ENCODE measurements at regions not wholly inside any gene's neighbourhood (a gene's known extent, or its start where the extent isn't known, plus 50 kb on each side); places are given as distances from the start of the nearest gene placed in this dataset.
"Not testable (repeated sequence)": the region's sequence is repeated elsewhere in the genome, so short reads cannot be mapped to it uniquely, and the experiment has no call there.

DNA sequence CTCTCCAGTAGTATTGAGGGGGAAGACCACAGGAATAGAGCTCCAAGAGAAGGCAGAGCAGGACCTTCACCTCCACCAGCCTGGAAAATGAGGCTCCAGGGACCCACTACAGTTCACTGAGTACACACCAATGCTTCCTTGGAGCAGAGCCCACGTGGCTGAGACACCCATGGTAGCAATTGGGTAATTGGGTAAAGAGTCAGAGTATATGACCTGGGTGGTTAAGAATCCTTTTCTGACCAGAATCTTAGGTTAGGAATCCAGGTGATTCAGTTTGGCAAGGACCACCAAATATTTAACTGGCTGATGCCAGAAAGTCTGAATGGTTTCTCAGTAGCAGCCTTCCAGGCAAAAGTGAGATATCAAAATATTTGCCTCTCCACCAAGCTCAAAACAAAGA is 107.7 kb downstream of the MDH1 start:
- H3K4me3 Mint-ChIP-seq, result no peak overlapping the region
- ATAC-seq (no peak), DNase-seq (no peak)
- no peaks in the 10 kb centered on the region for H3K4me1 Mint-ChIP-seq
- H3K36me3 Mint-ChIP-seq (ENCODE audit: low read depth), result no peaks in the 10 kb centered on the region
- H3K9me3 Mint-ChIP-seq (ENCODE audit: low read depth), result no peaks in the 10 kb centered on the region
- ChIA-PET CTCF (no interaction called here), POLR2A (no interaction called here)
- H3K27me3 Mint-ChIP-seq, result no peaks in the 10 kb centered on the region
- H3K27ac Mint-ChIP-seq, result no peak overlapping the region
- intact Hi-C loops (cut with DNase I, micrococcal nuclease), result loop anchor here in 1 of 2 experiments (10.0 kb wide), 1 partner anchor 338 kb away; no protein-coding TSS in a partner anchor

DNA sequence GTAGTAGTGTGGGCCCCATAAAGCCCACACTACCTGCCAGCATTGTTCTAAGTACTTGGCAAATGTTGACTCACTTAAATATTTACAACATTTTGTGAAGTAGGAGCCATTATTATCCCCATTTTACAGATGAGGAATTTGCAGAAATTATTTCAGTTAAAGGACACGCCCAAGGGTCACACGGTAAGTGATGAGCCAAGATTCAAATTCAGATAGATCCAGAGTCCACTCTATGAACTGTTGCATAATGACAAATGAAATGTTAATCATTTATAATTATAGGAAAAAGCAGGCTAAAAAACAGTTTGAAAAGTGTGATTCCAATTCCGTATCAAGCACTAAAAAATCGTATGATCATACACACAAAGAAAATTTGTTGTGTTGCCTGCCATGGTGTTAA is 108.4 kb downstream of the MDH1 start:
- H3K27ac Mint-ChIP-seq, result no peak overlapping the region
- no peaks in the 10 kb centered on the region for H3K9me3 Mint-ChIP-seq (ENCODE audit: low read depth)
- intact Hi-C loops (cut with DNase I, micrococcal nuclease), result loop anchor here in 1 of 2 experiments (10.0 kb wide), 1 partner anchor 338 kb away; no protein-coding TSS in a partner anchor
- ChIA-PET CTCF (no interaction called here), POLR2A (no interaction called here)
- DNase-seq, result no peak
- H3K27me3 Mint-ChIP-seq, result no peaks in the 10 kb centered on the region
- H3K4me1 Mint-ChIP-seq, result no peaks in the 10 kb centered on the region
- ATAC-seq, result no peak
- no peaks in the 10 kb centered on the region for H3K36me3 Mint-ChIP-seq (ENCODE audit: low read depth)
- no peak overlapping the region for H3K4me3 Mint-ChIP-seq

DNA sequence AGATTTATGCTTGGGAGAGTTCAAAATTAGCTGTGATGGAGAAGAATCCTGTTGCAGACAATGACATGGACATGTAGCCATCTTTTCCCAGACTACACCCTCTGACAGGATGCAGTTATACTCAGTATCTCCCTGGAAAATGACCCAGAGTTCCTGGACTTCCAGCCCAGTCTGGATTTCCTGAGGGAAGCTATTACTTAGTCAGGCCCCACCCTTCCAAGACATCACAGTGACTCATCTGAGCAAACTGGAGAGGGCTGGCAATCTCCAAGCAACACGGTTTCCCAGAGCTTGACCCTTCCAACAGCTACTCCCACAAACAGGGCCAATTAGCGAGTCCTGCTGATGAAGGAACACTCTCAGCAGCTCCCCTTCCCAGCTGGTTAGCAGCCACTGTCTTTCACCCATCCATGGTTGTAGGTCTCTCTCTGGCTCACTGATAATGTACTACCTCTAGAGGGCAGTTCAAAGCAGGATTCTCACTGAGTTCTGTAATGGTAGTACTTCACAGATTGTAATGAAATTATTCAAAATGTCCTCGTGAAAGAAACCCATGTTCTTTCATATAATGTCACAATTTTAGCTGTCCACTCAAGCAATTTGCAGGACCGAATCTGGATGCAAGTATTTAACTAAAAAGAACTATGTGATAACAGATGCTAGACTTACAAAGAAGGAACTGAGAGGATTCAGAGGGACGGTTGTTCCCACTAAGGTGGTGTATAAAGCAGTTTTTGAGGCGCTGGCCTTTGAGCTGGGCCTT is 110.2 kb downstream of the MDH1 start:
- ATAC-seq (peak; percentile 84), DNase-seq (no peak)
- Mint-ChIP-seq H3K36me3 (ENCODE audit: low read depth) (no peaks in the 10 kb centered on the region), H3K9me3 (ENCODE audit: low read depth) (no peaks in the 10 kb centered on the region), H3K4me3 (no peak overlapping the region), H3K27me3 (no peaks in the 10 kb centered on the region), H3K4me1 (no peaks in the 10 kb centered on the region), H3K27ac (no peak overlapping the region)
- POLR2A ChIA-PET, result no interaction called here
- intact Hi-C loops (cut with DNase I, micrococcal nuclease), result loop anchor here in 1 of 2 experiments (10.0 kb wide), 1 partner anchor 336 kb away; no protein-coding TSS in a partner anchor
- CTCF ChIA-PET, result interaction anchor here (0.5 to 2.6 kb wide), 14 partner anchors 9 to 797 kb away, joined by 3 to 15 read pairs (median 4); partner anchors contain the start of gene UGP2

DNA sequence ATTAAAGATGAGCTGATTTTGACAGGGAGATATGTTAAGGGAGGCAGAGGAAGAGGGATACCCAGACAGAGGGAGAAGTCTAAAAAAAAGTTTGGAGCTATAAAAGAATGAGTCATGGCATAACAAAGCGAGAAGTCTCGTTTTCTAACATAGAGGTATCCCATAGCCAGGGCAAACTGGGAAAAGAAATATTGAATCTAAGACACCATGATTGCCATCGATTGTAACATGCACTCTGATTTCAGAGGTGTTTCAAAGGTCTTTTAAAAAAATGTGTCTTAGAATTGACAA is 110.7 kb downstream of the MDH1 start:
- no peak for DNase-seq
- Mint-ChIP-seq H3K4me3 (no peak overlapping the region), H3K27me3 (no peaks in the 10 kb centered on the region), H3K36me3 (ENCODE audit: low read depth) (no peaks in the 10 kb centered on the region), H3K27ac (no peak overlapping the region), H3K9me3 (ENCODE audit: low read depth) (no peaks in the 10 kb centered on the region), H3K4me1 (no peaks in the 10 kb centered on the region)
- CTCF ChIA-PET, result interaction anchor here (0.6 to 2.6 kb wide), 11 partner anchors 9 to 628 kb away, joined by 3 to 15 read pairs (median 4); partner anchors contain the start of gene UGP2
- intact Hi-C loops (cut with DNase I, micrococcal nuclease), result loop anchor here in 1 of 2 experiments (10.0 kb wide), 1 partner anchor 335 kb away; no protein-coding TSS in a partner anchor
- POLR2A ChIA-PET, result no interaction called here
- no peak for ATAC-seq

DNA sequence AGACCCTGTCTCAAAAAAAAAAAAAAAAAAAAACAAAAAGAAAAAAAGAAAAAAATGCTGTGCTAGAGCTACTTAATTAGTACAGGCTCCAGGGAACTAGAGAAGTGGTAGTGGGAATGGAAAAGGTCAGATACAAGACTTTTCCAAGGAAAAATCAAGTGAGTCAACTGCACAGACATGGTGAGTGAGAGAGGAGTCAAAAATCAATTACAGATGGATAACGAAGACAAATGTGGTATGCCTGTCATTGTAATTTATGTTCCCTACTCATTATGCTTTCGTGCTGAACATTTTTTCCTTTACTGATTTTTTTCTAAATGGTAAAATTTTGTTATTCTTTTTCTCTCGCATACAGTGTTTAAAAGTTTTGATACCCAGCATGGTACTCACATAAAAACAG is 111.5 kb downstream of the MDH1 start:
- intact Hi-C loops (cut with DNase I, micrococcal nuclease), result no loop called here
- no peaks in the 10 kb centered on the region for H3K27me3 Mint-ChIP-seq
- no peaks in the 10 kb centered on the region for H3K9me3 Mint-ChIP-seq (ENCODE audit: low read depth)
- DNase-seq (no peak), ATAC-seq (no peak)
- no peak overlapping the region for H3K27ac Mint-ChIP-seq
- H3K4me3 Mint-ChIP-seq, result no peak overlapping the region
- POLR2A ChIA-PET, result no interaction called here
- no peaks in the 10 kb centered on the region for H3K4me1 Mint-ChIP-seq
- CTCF ChIA-PET, result interaction anchor here (0.9 to 2.6 kb wide), 2 partner anchors 161 to 189 kb away, joined by 3 to 15 read pairs; no protein-coding TSS in a partner anchor
- no peaks in the 10 kb centered on the region for H3K36me3 Mint-ChIP-seq (ENCODE audit: low read depth)

DNA sequence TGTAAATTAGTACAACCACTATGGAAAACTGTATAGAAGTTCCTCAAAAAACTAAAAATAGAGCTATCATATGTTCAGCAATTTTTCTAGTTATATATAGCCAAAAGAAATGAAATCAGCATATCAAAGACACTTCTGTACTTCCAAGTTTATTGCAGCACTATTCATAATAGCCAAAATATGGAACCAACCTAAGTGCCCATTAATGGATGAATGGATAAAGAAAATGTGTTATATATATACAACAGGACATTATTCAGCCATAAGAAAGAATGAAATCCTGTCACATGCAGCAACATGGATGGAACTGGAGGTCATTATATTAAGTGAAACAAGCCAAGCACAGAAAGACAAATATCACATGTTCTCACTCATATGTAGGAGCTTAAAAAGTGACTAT is 112.6 kb downstream of the MDH1 start:
- POLR2A ChIA-PET, result no interaction called here
- no peak for ATAC-seq
- no peaks in the 10 kb centered on the region for H3K9me3 Mint-ChIP-seq (ENCODE audit: low read depth)
- CTCF ChIA-PET, result interaction anchor here (0.9 to 1.1 kb wide), 2 partner anchors 9 to 13 kb away, joined by 3 read pairs; no protein-coding TSS in a partner anchor
- DNase-seq, result no peak
- H3K4me3 Mint-ChIP-seq, result no peak overlapping the region
- intact Hi-C loops (cut with DNase I, micrococcal nuclease), result no loop called here
- H3K36me3 Mint-ChIP-seq (ENCODE audit: low read depth), result no peaks in the 10 kb centered on the region
- no peak overlapping the region for H3K27ac Mint-ChIP-seq
- H3K4me1 Mint-ChIP-seq, result no peaks in the 10 kb centered on the region
- no peaks in the 10 kb centered on the region for H3K27me3 Mint-ChIP-seq

DNA sequence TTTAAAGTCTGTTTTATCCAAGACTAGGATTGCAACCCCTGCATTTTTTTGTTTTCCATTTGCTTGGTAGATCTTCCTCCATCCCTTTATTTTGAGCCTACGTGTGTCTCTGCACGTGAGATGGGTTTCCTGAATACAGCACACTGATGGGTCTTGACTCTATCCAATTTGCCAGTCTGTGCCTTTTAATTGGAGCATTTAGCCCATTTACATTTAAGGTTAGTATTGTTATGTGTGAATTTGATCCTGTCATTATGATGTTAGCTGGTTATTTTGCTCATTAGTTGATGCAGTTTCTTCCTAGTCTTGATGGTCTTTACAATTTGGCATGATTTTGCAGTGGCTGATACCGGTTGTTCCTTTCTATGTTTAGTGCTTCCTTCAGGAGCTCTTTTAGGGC is 117.3 kb downstream of the MDH1 start:
- H3K4me1 Mint-ChIP-seq; H3K27me3 Mint-ChIP-seq; H3K27ac Mint-ChIP-seq; intact Hi-C loops (cut with DNase I, micrococcal nuclease); POLR2A ChIA-PET; ATAC-seq; H3K9me3 Mint-ChIP-seq (ENCODE audit: low read depth); H3K4me3 Mint-ChIP-seq; H3K36me3 Mint-ChIP-seq (ENCODE audit: low read depth); DNase-seq; CTCF ChIA-PET: not testable (repeated sequence)

DNA sequence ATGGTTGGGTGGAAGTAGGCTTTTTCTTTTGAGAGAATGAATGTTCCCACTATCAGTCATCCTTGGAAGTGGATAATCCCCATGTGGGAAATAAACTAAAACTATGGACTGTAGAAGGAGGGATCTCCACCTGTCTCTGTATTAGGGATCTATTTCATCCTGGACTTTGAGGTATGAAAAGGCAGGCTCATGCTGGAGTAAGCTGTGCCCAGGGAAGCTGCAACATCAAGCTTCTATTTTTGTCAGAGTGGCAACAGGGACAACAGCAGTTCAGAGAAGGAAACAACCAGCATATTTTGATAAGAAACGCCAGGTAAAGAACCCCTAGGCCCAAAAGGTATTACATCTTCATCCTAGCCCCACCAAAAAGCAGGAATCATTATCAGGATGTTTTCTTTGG is 122.0 kb downstream of the MDH1 start:
- CTCF ChIA-PET, result interaction anchor here (1.0 to 1.4 kb wide), 2 partner anchors 9 to 19 kb away, joined by 3 to 5 read pairs; no protein-coding TSS in a partner anchor
- intact Hi-C loops (cut with DNase I, micrococcal nuclease), result no loop called here
- POLR2A ChIA-PET, result no interaction called here
- Mint-ChIP-seq H3K27ac (no peak overlapping the region), H3K4me3 (no peak overlapping the region), H3K9me3 (ENCODE audit: low read depth) (peaks cover 2% of the 10 kb centered on the region), H3K27me3 (peaks cover 2% of the 10 kb centered on the region), H3K4me1 (no peaks in the 10 kb centered on the region), H3K36me3 (ENCODE audit: low read depth) (no peaks in the 10 kb centered on the region)
- ATAC-seq (no peak), DNase-seq (no peak)

DNA sequence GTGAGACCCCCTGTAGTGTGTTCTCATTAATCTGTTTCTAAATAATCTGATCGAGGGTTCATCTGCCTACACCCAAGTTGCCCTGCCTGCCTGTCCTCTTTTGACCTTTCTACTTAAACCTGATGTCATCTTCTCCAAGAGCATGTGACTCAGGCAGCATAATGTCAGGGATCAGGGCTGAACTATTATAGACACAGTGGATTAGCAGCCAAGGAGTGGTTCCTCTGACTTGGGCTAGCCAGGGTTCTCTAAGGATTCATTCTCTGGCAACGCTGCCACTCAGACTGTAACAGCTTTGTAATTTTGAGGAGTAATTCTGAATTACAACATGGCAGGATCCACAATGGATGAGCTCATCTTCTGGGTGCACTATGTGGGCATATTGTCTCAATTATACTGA is 124.0 kb downstream of the MDH1 start:
- Mint-ChIP-seq H3K27me3 (no peaks in the 10 kb centered on the region), H3K27ac (no peak overlapping the region), H3K36me3 (ENCODE audit: low read depth) (no peaks in the 10 kb centered on the region), H3K9me3 (ENCODE audit: low read depth) (no peaks in the 10 kb centered on the region), H3K4me3 (no peak overlapping the region), H3K4me1 (no peaks in the 10 kb centered on the region)
- ATAC-seq (no peak), DNase-seq (no peak)
- intact Hi-C loops (cut with DNase I, micrococcal nuclease), result no loop called here
- POLR2A ChIA-PET, result no interaction called here
- CTCF ChIA-PET, result no interaction called here

DNA sequence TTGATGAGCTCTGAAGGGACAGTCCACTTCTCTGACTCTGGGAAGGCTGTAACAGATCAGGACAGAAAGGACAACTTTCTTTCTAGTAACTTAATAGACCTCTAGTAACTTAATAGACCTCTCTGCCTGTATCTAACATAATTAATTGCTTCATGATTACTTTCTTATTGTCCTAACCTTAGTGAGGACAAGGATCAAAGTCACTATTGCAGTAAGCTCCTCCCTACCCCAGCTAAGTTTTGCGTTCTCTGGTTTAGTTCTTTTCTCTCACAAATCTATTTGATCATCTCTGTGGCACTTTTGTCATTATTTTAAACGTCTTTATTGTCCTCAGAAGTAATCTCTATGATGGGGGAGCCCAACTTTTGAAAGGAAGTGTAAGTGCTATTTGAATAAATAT is 125.5 kb upstream of the UGP2 start:
- intact Hi-C loops (cut with DNase I, micrococcal nuclease), result no loop called here
- Mint-ChIP-seq H3K36me3 (ENCODE audit: low read depth) (no peaks in the 10 kb centered on the region), H3K4me1 (no peaks in the 10 kb centered on the region), H3K4me3 (no peak overlapping the region), H3K27ac (no peak overlapping the region), H3K27me3 (no peaks in the 10 kb centered on the region), H3K9me3 (ENCODE audit: low read depth) (no peaks in the 10 kb centered on the region)
- ATAC-seq (no peak), DNase-seq (no peak)
- CTCF ChIA-PET, result interaction anchor here (0.8 to 1.2 kb wide), 2 partner anchors 23 to 146 kb away, joined by 3 read pairs; no protein-coding TSS in a partner anchor
- POLR2A ChIA-PET, result interaction anchor here (0.6 kb wide), 1 partner anchor 25 kb away, joined by 13 read pairs; no protein-coding TSS in a partner anchor

DNA sequence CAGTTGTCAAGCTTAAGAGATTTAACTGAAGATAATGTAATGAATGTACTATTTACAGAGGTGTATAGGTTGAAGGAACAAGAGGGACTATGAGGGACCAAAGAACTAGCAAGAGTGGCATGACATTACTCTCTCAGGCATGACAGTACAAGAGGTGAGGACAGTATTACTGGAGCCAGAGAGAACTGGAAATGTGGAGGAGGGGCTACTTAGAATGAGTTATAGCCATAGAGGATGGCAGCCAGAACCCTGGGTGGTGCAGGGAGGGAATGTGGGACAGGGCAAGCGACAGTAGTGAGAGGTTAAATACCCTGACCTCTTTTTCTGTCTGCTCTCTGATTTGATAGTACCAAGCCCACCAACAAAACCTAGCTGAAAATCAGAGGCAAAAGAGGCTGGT is 122.6 kb upstream of the UGP2 start:
- ATAC-seq, result no peak

DNA sequence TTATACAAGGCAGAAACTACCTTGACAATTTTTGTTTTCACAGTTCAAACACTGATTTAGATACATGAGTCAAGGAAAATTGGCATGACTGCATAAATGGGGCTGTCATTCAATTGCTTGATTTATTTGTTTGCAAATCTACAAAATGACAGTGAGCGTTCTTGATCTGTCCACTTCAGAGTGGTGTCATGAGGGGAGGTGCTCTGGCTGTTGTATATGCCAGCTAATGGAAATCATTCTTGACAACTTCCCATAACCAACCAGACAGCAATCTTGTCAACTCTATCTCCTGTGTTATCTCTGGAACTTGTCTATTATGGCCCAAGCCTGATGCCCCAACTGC is 120.6 kb upstream of the UGP2 start:
- POLR2A ChIA-PET, result no interaction called here
- CTCF ChIA-PET, result no interaction called here
- ATAC-seq (no peak), DNase-seq (no peak)
- no peak overlapping the region for H3K27ac Mint-ChIP-seq
- H3K27me3 Mint-ChIP-seq, result no peaks in the 10 kb centered on the region
- no peaks in the 10 kb centered on the region for H3K36me3 Mint-ChIP-seq (ENCODE audit: low read depth)
- intact Hi-C loops (cut with DNase I, micrococcal nuclease), result no loop called here
- H3K4me3 Mint-ChIP-seq, result no peak overlapping the region
- no peaks in the 10 kb centered on the region for H3K9me3 Mint-ChIP-seq (ENCODE audit: low read depth)
- H3K4me1 Mint-ChIP-seq, result no peaks in the 10 kb centered on the region

More for the DNA sequence above, 122.6 kb upstream of the UGP2 start:
- intact Hi-C loops (cut with DNase I, micrococcal nuclease), result no loop called here
- DNase-seq, result no peak
- Mint-ChIP-seq H3K36me3 (ENCODE audit: low read depth) (no peaks in the 10 kb centered on the region), H3K27ac (no peak overlapping the region), H3K4me1 (no peaks in the 10 kb centered on the region), H3K27me3 (no peaks in the 10 kb centered on the region), H3K4me3 (no peak overlapping the region), H3K9me3 (ENCODE audit: low read depth) (no peaks in the 10 kb centered on the region)
- ChIA-PET POLR2A (no interaction called here), CTCF (no interaction called here)

All from activated CD4-positive, alpha-beta T cell treated with anti-CD3 and anti-CD28 coated beads for 36 hours (primary cell).